ENCODE measurements at regions not wholly inside any gene's neighbourhood (a gene's known extent, or its start where the extent isn't known, plus 50 kb on each side); places are given as distances from the start of the nearest gene placed in this dataset.

DNA sequence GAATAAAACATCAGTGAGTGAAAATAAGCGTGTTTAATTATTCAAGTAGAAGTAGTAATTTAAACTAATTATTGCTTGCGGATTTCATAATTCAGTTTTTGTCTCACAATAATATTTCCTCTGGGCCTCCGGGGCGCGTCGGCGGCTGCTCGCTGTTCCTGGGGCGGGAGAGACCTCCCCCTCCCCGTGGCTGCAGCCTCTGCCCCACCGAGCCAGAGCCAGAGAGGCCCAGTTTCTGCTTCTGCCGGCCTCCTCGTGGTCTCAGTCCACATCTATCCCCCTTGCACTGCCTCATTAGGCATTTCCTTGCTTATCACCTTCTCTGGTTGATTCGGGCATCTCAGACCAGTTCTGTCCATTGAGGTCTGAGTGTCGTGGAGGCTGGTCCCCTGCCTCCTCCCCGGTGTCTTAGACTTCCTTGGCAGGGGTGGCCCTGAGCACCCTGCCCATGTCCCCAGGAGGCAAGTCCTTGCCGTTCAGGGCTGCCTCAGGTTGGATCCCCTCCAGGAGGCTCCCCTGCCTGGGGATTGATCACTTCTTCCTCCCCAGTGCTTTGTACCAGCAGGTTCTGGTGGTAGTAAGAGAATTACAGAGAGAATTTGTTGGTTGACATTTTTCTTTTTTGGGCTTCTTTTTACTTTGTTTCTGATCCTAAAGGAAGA is 78.0 kb downstream of the SLC25A47 start:
- TF ChIP-seq, protein P1, sequence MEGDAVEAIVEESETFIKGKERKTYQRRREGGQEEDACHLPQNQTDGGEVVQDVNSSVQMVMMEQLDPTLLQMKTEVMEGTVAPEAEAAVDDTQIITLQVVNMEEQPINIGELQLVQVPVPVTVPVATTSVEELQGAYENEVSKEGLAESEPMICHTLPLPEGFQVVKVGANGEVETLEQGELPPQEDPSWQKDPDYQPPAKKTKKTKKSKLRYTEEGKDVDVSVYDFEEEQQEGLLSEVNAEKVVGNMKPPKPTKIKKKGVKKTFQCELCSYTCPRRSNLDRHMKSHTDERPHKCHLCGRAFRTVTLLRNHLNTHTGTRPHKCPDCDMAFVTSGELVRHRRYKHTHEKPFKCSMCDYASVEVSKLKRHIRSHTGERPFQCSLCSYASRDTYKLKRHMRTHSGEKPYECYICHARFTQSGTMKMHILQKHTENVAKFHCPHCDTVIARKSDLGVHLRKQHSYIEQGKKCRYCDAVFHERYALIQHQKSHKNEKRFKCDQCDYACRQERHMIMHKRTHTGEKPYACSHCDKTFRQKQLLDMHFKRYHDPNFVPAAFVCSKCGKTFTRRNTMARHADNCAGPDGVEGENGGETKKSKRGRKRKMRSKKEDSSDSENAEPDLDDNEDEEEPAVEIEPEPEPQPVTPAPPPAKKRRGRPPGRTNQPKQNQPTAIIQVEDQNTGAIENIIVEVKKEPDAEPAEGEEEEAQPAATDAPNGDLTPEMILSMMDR (IDR thresholded peaks at IDR 0.05; ENCODE audit: low read depth, low read length) = no peak
- no peak for TF ChIP-seq EZH2phosphoT487 (IDR thresholded peaks at IDR 0.05; ENCODE audit: low read depth)

All from OCI-LY3 (cell line).